Heart right ventricle (tissue), 16 donors: ENCODE measurements at regions not wholly inside any gene's neighbourhood (a gene's known extent, or its start where the extent isn't known, plus 50 kb on each side); places are given as distances from the start of the nearest gene placed in this dataset.

ENCODE experiments used
- ATAC-seq, 8 donors: fragments of 200-7000 bp; cut with Tn5 transposase; one replicate each; pipeline ENCODE4 v1.9.1; 2020; ENCODE audit warnings: mild to moderate bottlenecking in 8 of 8, moderate library complexity in 8 of 8, moderate number of reproducible peaks in 1 of 8
- DNase-seq, 2 donors: peaks; one replicate each; pipeline ENCODE4 v3.0.0-alpha.2; 2020
- H3K27ac ChIP-seq, 10 donors: fragments of 200-600 bp; sonication (generic) in 2 of 10; one replicate each; pipeline versions ENCODE4 v1.5.0 to v1.8.0; 2020 to 2022; ENCODE audit warnings: mild to moderate bottlenecking in 3 of 10
- H3K27me3 ChIP-seq, 7 donors: fragments of 200-600 bp; one replicate each; pipeline ENCODE4 v1.8.0; 2021 to 2022; ENCODE audit warnings: mild to moderate bottlenecking in 2 of 7
- H3K36me3 ChIP-seq, 9 donors: fragments of 200-600 bp; sonication (generic) in 1 of 9; one replicate each; pipeline versions ENCODE4 v1.5.0 to v1.8.0; 2020 to 2022; ENCODE audit warnings: mild to moderate bottlenecking in 2 of 9
- H3K4me1 ChIP-seq, 9 donors: fragments of 200-600 bp; sonication (generic) in 1 of 9; one replicate each; pipeline versions ENCODE4 v1.5.0 to v1.8.0; 2020 to 2022; ENCODE audit warnings: mild to moderate bottlenecking in 4 of 9
- H3K4me3 ChIP-seq, 10 donors: fragments of 200-600 bp; sonication (generic) in 2 of 10; one replicate each; pipeline versions ENCODE4 v1.5.0 to v1.8.0; 2020 to 2022; ENCODE audit warnings: mild to moderate bottlenecking in 7 of 10, moderate library complexity in 2 of 10
- H3K9me3 ChIP-seq, 11 donors: fragments of 200-600 bp in 10 of 11; sonication (generic) in 2 of 11; one replicate each; pipeline versions ENCODE4 v1.5.0 to v1.8.0; 2013 to 2022; ENCODE audit warnings: mild to moderate bottlenecking in 2 of 11, control low read depth in 1 of 11, moderate library complexity in 1 of 11
- CTCF ChIP-seq, 9 donors: fragments of 200-600 bp; sonication (generic) in 2 of 9; IDR thresholded peaks; one replicate each; pipeline versions ENCODE4 v1.5.0 to v1.8.0; 2021 to 2022; ENCODE audit warnings: antibody characterized with exemption in 9 of 9, mild to moderate bottlenecking in 5 of 9, moderate library complexity in 1 of 9
- WGBS, 2 donors: extraction: QIAGEN DNeasy Blood & Tissue Kit; methylation state at CpG; one replicate each; pipeline ENCODE4 v1.1.7; 2013; ENCODE audit warnings: inconsistent platforms in 1 of 2; 5-methylcytosine and 5-hydroxymethylcytosine counted together
- intact Hi-C, 10 donors: fragments of 100-400 bp; cut with DNase I; formaldehyde crosslinking; loops; one replicate each; pipeline versions ENCODE4 v1.11.1 to v1.14.2; 2022
- donor health status: Arrhythmogenic right ventricular cardiomyopathy.
- donor health status: ischemic (EF 13 %, LVEDD 7.1; RV severe dilation, severe dysfunction).
- donor health status: healthy with polysubstance abuse.
- donor health status: DM: no; HTN: yes; CAD: no.
- donor health status: DM: no; HTN: no; CAD: no.
- donor health status: ischemic (EF 25% LVEDD 6.9; RV normal size, moderate dysfunction).
- donor health status: ischemic (EF 25% LVEDD 5.7; RV mildly dilated, moderate dysfunction).
- donor health status: healthy.
- donor health status: DM: yes; HTN: yes; CAD: no.
- donor health status: Ischemic cardiomyopathy.
- donor health status: ischemic (EF 35%, LVEDD 5.7; RV mildly dilated, moderate dysfunction).
- donor health status: nonischemic (EF 11% LVEDD 7.7; RV severe dilation, severe dysfunction).
- donor health status: DM: yes; HTN: yes; CAD: no.
- donor health status: PGD.
- donor health status: ischemic (EF 29% LVEDD 5.4; RV normal size, mild dysfunction).
- donor health status: nonischemic (EF 23%, LVEDD 6.1; RV moderate dilation, normal function).

GRCh38 chr2:236777408-236777807 is 207.8 kb downstream of the ACKR3 start:
- H3K36me3 ChIP-seq, result no peaks in the 10 kb centered on the region
- DNase-seq, result no peak
- ATAC-seq, result no peak
- TF ChIP-seq CTCF (IDR thresholded peaks at IDR 0.05), result no peak
- no peaks in the 10 kb centered on the region for H3K27me3 ChIP-seq
- no peaks in the 10 kb centered on the region for H3K9me3 ChIP-seq
- no peak overlapping the region for H3K4me3 ChIP-seq
- peaks cover 0 to 18% (median 5%) of the 10 kb centered on the region in 9 donors for H3K4me1 ChIP-seq
- WGBS, 2 donors, result 87 to 93% methylated on average over 8 of the region's 8 CpGs
- intact Hi-C loops, result no loop called here
- H3K27ac ChIP-seq, result peak overlapping the region in 3 of 10 donors; percentile 5 to 34 (median 5)

- no peak for TF ChIP-seq CTCF (IDR thresholded peaks at IDR 0.05)
- 89 to 90% methylated on average over 17 of the region's 17 CpGs for WGBS, 2 donors
- intact Hi-C loops, result no loop called here
- ATAC-seq, result no peak
- H3K4me3 ChIP-seq, result no peak overlapping the region
- no peaks in the 10 kb centered on the region for H3K27me3 ChIP-seq
- no peak overlapping the region for H3K27ac ChIP-seq
- peaks cover 0 to 16% (median 3%) of the 10 kb centered on the region in 9 donors for H3K4me1 ChIP-seq
- DNase-seq, result no peak
- H3K36me3 ChIP-seq, result no peaks in the 10 kb centered on the region
- peaks cover 0 to 7% (median 0%) of the 10 kb centered on the region in 11 donors for H3K9me3 ChIP-seq
Measured at GRCh38 chr2:236781933-236782816, 212.6 kb downstream of the ACKR3 start.

GRCh38 chr2:236782938-236783337 is 213.3 kb downstream of the ACKR3 start:
- Histone ChIP-seq H3K36me3 (no peaks in the 10 kb centered on the region), H3K9me3 (peaks cover 0 to 7% (median 0%) of the 10 kb centered on the region in 11 donors), H3K4me1 (peaks cover 0 to 17% (median 0%) of the 10 kb centered on the region in 9 donors), H3K27ac (no peak overlapping the region), H3K27me3 (no peaks in the 10 kb centered on the region), H3K4me3 (no peak overlapping the region)
- ATAC-seq (peak in 1 of 8 donors; percentile 37), DNase-seq (no peak)
- 70 to 81% methylated on average over 5 of the region's 5 CpGs for WGBS, 2 donors
- intact Hi-C loops, result no loop called here
- TF ChIP-seq CTCF (IDR thresholded peaks at IDR 0.05), result no peak

- Histone ChIP-seq H3K4me3 (no peak overlapping the region), H3K27me3 (no peaks in the 10 kb centered on the region), H3K4me1 (peaks cover 0 to 21% (median 0%) of the 10 kb centered on the region in 9 donors), H3K36me3 (no peaks in the 10 kb centered on the region), H3K9me3 (peaks cover 0 to 7% (median 0%) of the 10 kb centered on the region in 11 donors), H3K27ac (no peak overlapping the region)
- TF ChIP-seq CTCF (IDR thresholded peaks at IDR 0.05), result no peak
- ATAC-seq, result peak in 1 of 8 donors; percentile 19
- WGBS, 2 donors, result 82 to 84% methylated on average over 6 of the region's 6 CpGs
- intact Hi-C loops, result no loop called here
- no peak for DNase-seq
Measured at GRCh38 chr2:236783417-236784020, 213.9 kb downstream of the ACKR3 start.
